HEK293T (cell line): ENCODE measurements at regions not wholly inside any gene's neighbourhood (a gene's known extent, or its start where the extent isn't known, plus 50 kb on each side); places are given as distances from the start of the nearest gene placed in this dataset.

Experiments
- CTCF ChIA-PET: fragments of 350-600 bp; formaldehyde crosslinking; extraction: SDS; loops from one replicate; lab custom pipeline; 2021; ENCODE audit warnings: antibody characterized with exemption, inconsistent platforms; lab: Yijun Ruan, JAX
- POLR2A ChIA-PET: fragments of 350-600 bp; formaldehyde crosslinking; extraction: SDS; loops from one replicate; lab custom pipeline; 2020; ENCODE audit warnings: antibody characterized with exemption, inconsistent platforms; lab: Yijun Ruan, JAX
- DNase-seq: peaks from one replicate; pipeline ENCODE4 v3.0.0; 2012; ENCODE audit warnings: mixed read lengths; ENCODE audit errors: extremely low spot score
- ARNT ChIP-seq: fragments of 450-650 bp; IDR thresholded peaks from 2 replicates; pipeline ENCODE4 v1.6.1; 2017; ENCODE audit warnings: mild to moderate bottlenecking
- BHLHE40 ChIP-seq: fragments of 450-650 bp; IDR thresholded peaks from 2 replicates; pipeline ENCODE4 v1.6.1; 2016; ENCODE audit warnings: mild to moderate bottlenecking, moderate library complexity, borderline replicate concordance
- CTBP1 ChIP-seq: fragments of 450-650 bp; IDR thresholded peaks from 2 replicates; pipeline ENCODE4 v1.6.1; 2016; ENCODE audit warnings: borderline replicate concordance
- ELF4 ChIP-seq: fragments of 450-650 bp; IDR thresholded peaks from 2 replicates; pipeline ENCODE4 v1.6.1; 2017; ENCODE audit warnings: antibody characterized with exemption
- FOXK2 ChIP-seq: fragments of 450-650 bp; IDR thresholded peaks from 2 replicates; pipeline ENCODE4 v1.6.1; 2016; ENCODE audit warnings: mild to moderate bottlenecking
- FOXM1 ChIP-seq: fragments of 450-650 bp; IDR thresholded peaks from 2 replicates; pipeline ENCODE4 v1.6.1; 2017; ENCODE audit warnings: mild to moderate bottlenecking, borderline replicate concordance
- HDGF ChIP-seq: fragments of 450-650 bp; IDR thresholded peaks from 2 replicates; pipeline ENCODE4 v1.6.1; 2017; ENCODE audit warnings: antibody characterized with exemption, borderline replicate concordance
- L3MBTL2 ChIP-seq: fragments of 450-650 bp; conservative IDR thresholded peaks from 2 replicates; pipeline ENCODE4 v1.6.1; 2016; ENCODE audit warnings: mild to moderate bottlenecking
- LEF1 ChIP-seq: fragments of 450-650 bp; IDR thresholded peaks from 2 replicates; pipeline ENCODE4 v1.6.1; 2017; ENCODE audit warnings: mild to moderate bottlenecking, borderline replicate concordance
- NFRKB ChIP-seq: fragments of 450-650 bp; IDR thresholded peaks from 2 replicates; pipeline ENCODE4 v1.6.1; 2016; ENCODE audit warnings: mild to moderate bottlenecking, moderate library complexity
- PKNOX1 ChIP-seq: fragments of 450-650 bp; IDR thresholded peaks from 2 replicates; pipeline ENCODE4 v1.6.1; 2016
- SP1 ChIP-seq: fragments of 450-650 bp; IDR thresholded peaks from 2 replicates; pipeline ENCODE4 v1.6.1; 2017
- SUZ12 ChIP-seq: fragments of 450-650 bp; IDR thresholded peaks from 2 replicates; pipeline ENCODE4 v1.6.1; 2016; ENCODE audit warnings: mild to moderate bottlenecking
- TARDBP ChIP-seq: fragments of 450-650 bp; IDR thresholded peaks from 2 replicates; pipeline ENCODE4 v1.6.1; 2016
- ZNF384 ChIP-seq: fragments of 450-650 bp; IDR thresholded peaks from 2 replicates; pipeline ENCODE4 v1.6.1; 2016

- no peak for DNase-seq
- CTCF ChIA-PET, result no interaction called here
- no peak for TF ChIP-seq HDGF
- no peak for TF ChIP-seq LEF1
- TF ChIP-seq ARNT, result no peak
- no peak for TF ChIP-seq SUZ12
- TF ChIP-seq NFRKB, result no peak
- TF ChIP-seq FOXK2, result no peak
- POLR2A ChIA-PET, result no interaction called here
Measured at GRCh38 chr3:62926494-62926893, 51.3 kb upstream of the CADPS start.

GRCh38 chr3:62928256-62928655 lies 53.0 kb upstream of the CADPS start:
- CTCF ChIA-PET, result no interaction called here
- no peak for TF ChIP-seq ARNT
- TF ChIP-seq LEF1, result no peak
- TF ChIP-seq PKNOX1, result no peak
- TF ChIP-seq SUZ12, result no peak
- TF ChIP-seq HDGF, result no peak
- no peak for TF ChIP-seq ELF4
- no peak for TF ChIP-seq FOXM1
- no peak for TF ChIP-seq BHLHE40
- no peak for TF ChIP-seq CTBP1
- TF ChIP-seq TARDBP, result no peak
- DNase-seq, result no peak
- POLR2A ChIA-PET, result no interaction called here

GRCh38 chr3:62929771-62930170 lies 54.6 kb upstream of the CADPS start:
- POLR2A ChIA-PET, result no interaction called here

GRCh38 chr3:62935793-62936192 lies 60.6 kb upstream of the CADPS start:
- DNase-seq, result no peak
- TF ChIP-seq PKNOX1 (no peak), SP1 (no peak), CTBP1 (no peak), TARDBP (no peak), ZNF384 (no peak), ELF4 (no peak), LEF1 (no peak), FOXK2 (no peak), SUZ12 (no peak), FOXM1 (no peak), HDGF (no peak)
- CTCF ChIA-PET, result no interaction called here
- POLR2A ChIA-PET, result no interaction called here

More at GRCh38 chr3:62929771-62930170, 54.6 kb upstream of the CADPS start:
- TF ChIP-seq TARDBP (no peak), ELF4 (no peak), L3MBTL2 (no peak), CTBP1 (no peak), SP1 (no peak)
- CTCF ChIA-PET, result no interaction called here
- no peak for DNase-seq

GRCh38 chr3:62936626-62937254 lies 61.5 kb upstream of the CADPS start:
- no peak for TF ChIP-seq NFRKB
- no peak for TF ChIP-seq TARDBP
- no peak for DNase-seq
- POLR2A ChIA-PET, result no interaction called here
- CTCF ChIA-PET, result no interaction called here

GRCh38 chr3:62938583-62938982 lies 63.4 kb upstream of the CADPS start:
- TF ChIP-seq SP1, result no peak
- TF ChIP-seq TARDBP, result no peak
- TF ChIP-seq L3MBTL2, result no peak
- no peak for TF ChIP-seq BHLHE40
- TF ChIP-seq SUZ12, result no peak
- no peak for TF ChIP-seq LEF1
- no peak for TF ChIP-seq ZNF384
- no peak for TF ChIP-seq FOXK2
- no peak for TF ChIP-seq FOXM1
- TF ChIP-seq ELF4, result no peak
- no peak for TF ChIP-seq HDGF
- no peak for TF ChIP-seq CTBP1
- DNase-seq, result no peak
- CTCF ChIA-PET, result no interaction called here
- POLR2A ChIA-PET, result no interaction called here

- DNase-seq, result no peak
- POLR2A ChIA-PET, result no interaction called here
- TF ChIP-seq PKNOX1 (no peak), ELF4 (no peak)
- CTCF ChIA-PET, result no interaction called here
Measured at GRCh38 chr3:62939707-62940106, 64.5 kb upstream of the CADPS start.
